ENCODE measurements at regions not wholly inside any gene's neighbourhood (a gene's known extent, or its start where the extent isn't known, plus 50 kb on each side); places are given as distances from the start of the nearest gene placed in this dataset.

DNA sequence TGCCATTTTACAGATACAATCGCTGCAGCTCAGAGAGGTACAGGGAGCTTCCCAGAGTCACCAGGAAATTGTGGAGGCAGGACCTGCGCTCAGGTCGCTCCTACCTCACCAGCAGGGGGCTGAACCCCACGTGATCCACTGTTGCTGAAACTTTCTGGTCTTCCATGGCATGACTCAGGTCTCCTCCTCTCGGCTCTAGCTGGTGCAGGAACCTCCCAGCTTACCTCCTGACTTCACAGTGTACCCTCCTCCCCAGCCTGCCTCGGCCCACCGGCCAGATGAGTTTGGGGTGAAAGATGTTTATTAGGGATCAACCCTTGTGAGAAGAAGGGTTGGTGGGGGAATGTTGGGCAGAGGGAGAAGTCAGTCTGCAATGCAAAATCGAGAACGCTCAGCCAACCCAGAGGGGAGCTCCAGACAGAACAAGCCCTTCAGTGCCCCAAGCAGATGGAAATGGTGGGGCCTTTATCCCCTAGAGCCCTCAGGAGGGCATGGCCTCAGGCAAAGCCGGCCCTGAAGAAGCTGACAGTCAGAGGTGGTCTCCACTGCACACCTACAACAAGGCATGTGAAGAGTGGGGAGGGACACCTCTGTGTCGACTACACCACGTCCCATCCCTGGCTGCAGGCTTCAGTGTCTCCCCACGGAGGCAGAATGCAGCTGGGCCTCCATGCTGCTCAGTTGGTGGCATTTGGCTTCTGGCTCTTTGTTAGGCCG is 118.6 kb upstream of the PRR20G start (continued):
- TF ChIP-seq, protein P1, sequence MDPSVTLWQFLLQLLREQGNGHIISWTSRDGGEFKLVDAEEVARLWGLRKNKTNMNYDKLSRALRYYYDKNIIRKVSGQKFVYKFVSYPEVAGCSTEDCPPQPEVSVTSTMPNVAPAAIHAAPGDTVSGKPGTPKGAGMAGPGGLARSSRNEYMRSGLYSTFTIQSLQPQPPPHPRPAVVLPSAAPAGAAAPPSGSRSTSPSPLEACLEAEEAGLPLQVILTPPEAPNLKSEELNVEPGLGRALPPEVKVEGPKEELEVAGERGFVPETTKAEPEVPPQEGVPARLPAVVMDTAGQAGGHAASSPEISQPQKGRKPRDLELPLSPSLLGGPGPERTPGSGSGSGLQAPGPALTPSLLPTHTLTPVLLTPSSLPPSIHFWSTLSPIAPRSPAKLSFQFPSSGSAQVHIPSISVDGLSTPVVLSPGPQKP (IDR thresholded peaks at IDR 0.05; ENCODE audit: borderline replicate concordance, low read depth, low read length): no peak
- TF ChIP-seq SMC3 (IDR thresholded peaks at IDR 0.05; ENCODE audit: low read depth, low read length): no peak

GRCh38 chr3:127405791-127406190 is 117.9 kb upstream of the PRR20G start:
- Histone ChIP-seq H3K4ac (ENCODE audit: low read depth, low read length) (no peak overlapping the region), H2AFZ (replicated peaks; ENCODE audit: low read length, poor library complexity) (no peak overlapping the region), H3K14ac (replicated peaks; ENCODE audit: low read depth, low read length) (no peak overlapping the region), H3K9me3 (ENCODE audit: control insufficient read depth, insufficient read depth, low read length) (no peaks in the 10 kb centered on the region), H3K4me2 (ENCODE audit: low read depth, low read length) (no peak overlapping the region), H3K23ac (ENCODE audit: low read depth, low read length) (no peak overlapping the region), H4K5ac (ENCODE audit: low read depth, low read length) (no peak overlapping the region), H2BK120ac (ENCODE audit: low read depth, low read length) (no peak overlapping the region), H3K4me3 (ENCODE audit: insufficient read depth, low read depth, low read length) (no peak overlapping the region), H3K36me3 (ENCODE audit: control insufficient read depth, insufficient read depth, low read length) (no peaks in the 10 kb centered on the region), H2BK5ac (ENCODE audit: low read depth, low read length, poor library complexity, severe bottlenecking) (no peak overlapping the region), H2BK20ac (ENCODE audit: low read depth, low read length) (no peak overlapping the region), H3K79me1 (ENCODE audit: low read depth in 1 of 2, low read length in 2 of 2) (no peaks in the 10 kb centered on the region), H3K4me1 (ENCODE audit: control insufficient read depth, insufficient read depth, low read length) (no peaks in the 10 kb centered on the region), H3K9ac (ENCODE audit: low read depth, low read length) (no peak overlapping the region), H3K56ac (ENCODE audit: extremely low read depth, insufficient read depth, low read length) (no peak overlapping the region), H4K8ac (ENCODE audit: low read depth in 2 of 2, low read length in 2 of 2) (no peak overlapping the region), H4K91ac (ENCODE audit: insufficient read depth, low read depth, low read length) (no peak overlapping the region), H3K9me1 (ENCODE audit: insufficient read depth, low read length) (no peaks in the 10 kb centered on the region), H2AK9ac (replicated peaks; ENCODE audit: low read depth, low read length, poor library complexity) (no peak overlapping the region), H2BK15ac (ENCODE audit: low read depth, low read length) (no peak overlapping the region), H2AK5ac (ENCODE audit: low read depth, low read length) (no peak overlapping the region), H3K27ac (ENCODE audit: insufficient read depth, low read length) (no peak overlapping the region), H3K27me3 (ENCODE audit: control insufficient read depth, insufficient read depth, low read length) (peaks cover 24% of the 10 kb centered on the region), H4K20me1 (ENCODE audit: insufficient read depth, low read length) (no peaks in the 10 kb centered on the region), H3K18ac (ENCODE audit: low read depth, low read length) (no peak overlapping the region)
- intact Hi-C loops (cut with micrococcal nuclease): no loop called here
- ATAC-seq (ENCODE audit: low read depth) (no peak), DNase-seq (no peak)
- ChIA-PET CTCF (no interaction called here), POLR2A (ENCODE audit: unreplicated experiment) (no interaction called here)
- no TSS peak for BruUV-seq (replicated peaks)
- in situ Hi-C loops (cut with MboI; ENCODE audit: low sequenced_read_pairs): no loop called here
- no CpG with 5 or more reads among the region's 10 CpGs for WGBS, 2 experiments (ENCODE audit: extremely low coverage in 2 of 2, insufficient read length in 1 of 2)
- dilution Hi-C loops (cut with HindIII; ENCODE audit: low sequenced_read_pairs, unreplicated experiment): no loop called here
- TF ChIP-seq RFX5 (IDR thresholded peaks at IDR 0.05; ENCODE audit: low read depth, low read length) (no peak), CHD1 (IDR thresholded peaks at IDR 0.05; ENCODE audit: low read depth, low read length) (no peak), NFE2L2 (IDR thresholded peaks at IDR 0.05; ENCODE audit: low read depth, low read length) (no peak), USF2 (IDR thresholded peaks at IDR 0.05; ENCODE audit: low read depth, low read length) (no peak), CEBPB (IDR thresholded peaks at IDR 0.05; ENCODE audit: low read depth, low read length) (no peak), RCOR1 (IDR thresholded peaks at IDR 0.05; ENCODE audit: insufficient replicate concordance, low read length) (no peak), BHLHE40 (IDR thresholded peaks at IDR 0.05; ENCODE audit: low read depth, low read length) (no peak), MXI1 (IDR thresholded peaks at IDR 0.05; ENCODE audit: borderline replicate concordance, low read depth, low read length) (no peak), CTCF (conservative IDR thresholded peaks at IDR 0.05; ENCODE audit: low read depth, low read length) (no peak), SMC3 (IDR thresholded peaks at IDR 0.05; ENCODE audit: low read depth, low read length) (no peak)
- TF ChIP-seq, protein P1 (IDR thresholded peaks at IDR 0.05; ENCODE audit: borderline replicate concordance, low read depth, low read length): no peak

All from IMR-90 (cell line).